Prostate gland (tissue), 2 donors: ENCODE measurements at regions not wholly inside any gene's neighbourhood (a gene's known extent, or its start where the extent isn't known, plus 50 kb on each side); places are given as distances from the start of the nearest gene placed in this dataset.

ENCODE experiments used
- DNase-seq: peaks from one replicate; pipeline ENCODE4 v3.0.0-alpha.2; 2019; ENCODE audit warnings: low spot score
- H3K27ac ChIP-seq, 2 donors: fragments of 200-600 bp; sonication (generic); 2 replicates each; pipeline ENCODE4 v1.5.1; 2017 to 2019
- H3K27me3 ChIP-seq: fragments of 200-600 bp; sonication (generic); replicated peaks from 2 replicates; pipeline ENCODE4 v1.5.1; 2019; ENCODE audit not compliant: insufficient read depth
- H3K36me3 ChIP-seq, 2 donors: fragments of 200-600 bp; sonication (generic); 1 replicate in 1 of 2; 2 replicates in 1 of 2; pipeline versions ENCODE4 v1.5.1 to v1.8.1; 2017 to 2019
- H3K4me1 ChIP-seq: fragments of 200-600 bp; sonication (generic); replicated peaks from 2 replicates; pipeline ENCODE4 v1.5.1; 2019
- H3K4me3 ChIP-seq, 2 donors: fragments of 200-600 bp; sonication (generic); 2 replicates each; pipeline ENCODE4 v1.5.1; 2017 to 2019
- H3K9me3 ChIP-seq: fragments of 200-600 bp; sonication (generic); 2 replicates; pipeline ENCODE4 v1.5.1; 2017
- CTCF ChIP-seq, 4 experiments: fragments of 200-600 bp in 2 of 4; fragments of 450-650 bp in 2 of 4; sonication (generic) in 2 of 4; IDR thresholded peaks; 1 replicate in 3 of 4; 2 replicates in 1 of 4; pipeline ENCODE4 v1.5.1; 2016 to 2019; ENCODE audit warnings: antibody characterized with exemption in 4 of 4, mild to moderate bottlenecking in 2 of 4, moderate library complexity in 2 of 4
- POLR2A ChIP-seq: fragments of 450-650 bp; IDR thresholded peaks from one replicate; pipeline ENCODE4 v1.6.1; 2016; ENCODE audit warnings: antibody characterized with exemption, mild to moderate bottlenecking
- POLR2AphosphoS5 ChIP-seq: sonication (generic); formaldehyde crosslinking; IDR thresholded peaks from one replicate; pipeline ENCODE4 v1.6.1; 2017; ENCODE audit warnings: antibody characterized with exemption
- WGBS: methylation state at CpG from one replicate; pipeline ENCODE4 v1.1.5; 2018; 5-methylcytosine and 5-hydroxymethylcytosine counted together
- intact Hi-C: fragments of 100-400 bp; cut with DNase I; formaldehyde crosslinking; loops from one replicate; pipeline ENCODE4 v1.14.2; 2022

DNA sequence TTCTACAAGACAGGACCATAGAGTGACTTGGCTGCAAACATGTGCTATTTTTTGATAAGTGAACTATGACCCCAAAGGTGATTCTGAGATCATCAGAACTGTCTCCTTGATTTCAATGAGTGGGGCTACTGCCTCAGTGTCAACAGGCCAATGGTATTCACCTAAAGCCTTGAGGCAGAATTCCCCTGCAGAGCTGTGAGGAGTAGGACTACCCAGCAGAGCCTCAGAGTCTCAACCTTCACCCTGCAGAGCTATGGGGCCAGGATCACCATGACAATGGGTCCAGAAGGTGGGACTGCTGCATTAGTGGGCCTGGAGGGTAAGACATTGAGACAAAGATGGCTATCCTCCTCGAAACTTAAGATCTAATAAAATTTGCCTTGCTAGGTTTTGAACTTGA is 1668.2 kb upstream of the SLC39A10 start:
- TF ChIP-seq CTCF (IDR thresholded peaks at IDR 0.05) (no peak), POLR2A (no peak), POLR2AphosphoS5 (no peak)
- no peaks in the 10 kb centered on the region for H3K9me3 ChIP-seq
- no peak overlapping the region for H3K4me3 ChIP-seq
- DNase-seq: no peak
- H3K27ac ChIP-seq: no peak overlapping the region
- H3K36me3 ChIP-seq: no peaks in the 10 kb centered on the region
- no peaks in the 10 kb centered on the region for H3K4me1 ChIP-seq
- no peaks in the 10 kb centered on the region for H3K27me3 ChIP-seq
- intact Hi-C loops: no loop called here
- WGBS: 78% methylated on average over 1 of the region's 1 CpG

GRCh38 chr2:193985272-193985671 is 1671.8 kb upstream of the SLC39A10 start:
- H3K9me3 ChIP-seq: no peaks in the 10 kb centered on the region
- no peak overlapping the region for H3K4me3 ChIP-seq
- H3K36me3 ChIP-seq: no peaks in the 10 kb centered on the region
- no peak overlapping the region for H3K27ac ChIP-seq
- H3K4me1 ChIP-seq: no peaks in the 10 kb centered on the region
- intact Hi-C loops: no loop called here
- H3K27me3 ChIP-seq: no peaks in the 10 kb centered on the region
- TF ChIP-seq POLR2AphosphoS5 (no peak), CTCF (IDR thresholded peaks at IDR 0.05) (no peak), POLR2A (no peak)
- DNase-seq: no peak
- 88% methylated on average over 2 of the region's 2 CpGs for WGBS

- no peak for DNase-seq
- Histone ChIP-seq H3K9me3 (no peaks in the 10 kb centered on the region), H3K27ac (no peak overlapping the region), H3K27me3 (no peaks in the 10 kb centered on the region), H3K4me3 (no peak overlapping the region), H3K4me1 (no peaks in the 10 kb centered on the region), H3K36me3 (no peaks in the 10 kb centered on the region)
- intact Hi-C loops: no loop called here
- TF ChIP-seq POLR2AphosphoS5 (no peak), POLR2A (no peak), CTCF (IDR thresholded peaks at IDR 0.05) (no peak)
- WGBS: 73% methylated on average over 4 of the region's 4 CpGs
Measured at GRCh38 chr2:193980599-193980998, 1676.4 kb upstream of the SLC39A10 start.

DNA sequence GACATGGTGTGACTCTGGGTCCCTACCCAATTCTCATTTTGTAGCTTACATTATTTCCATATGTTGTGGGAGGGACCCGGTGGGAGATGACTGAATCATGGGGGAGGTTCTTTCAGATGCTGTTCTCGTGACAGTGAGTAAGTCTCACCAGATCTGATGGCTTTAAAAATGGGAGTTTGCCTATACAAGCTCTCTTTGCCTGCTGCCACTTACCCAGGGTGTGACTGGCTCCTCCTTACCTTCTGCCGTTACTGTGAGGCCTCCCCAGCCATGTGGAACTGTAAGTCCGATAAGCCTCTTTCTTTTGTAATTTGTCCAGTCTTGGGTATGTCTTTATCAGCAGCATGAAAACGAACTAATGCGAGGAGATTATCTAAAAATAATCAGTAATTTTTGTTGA is 1683.2 kb upstream of the SLC39A10 start:
- Histone ChIP-seq H3K4me3 (no peak overlapping the region), H3K4me1 (no peaks in the 10 kb centered on the region), H3K36me3 (no peaks in the 10 kb centered on the region), H3K27me3 (no peaks in the 10 kb centered on the region), H3K27ac (no peak overlapping the region), H3K9me3 (no peaks in the 10 kb centered on the region)
- no peak for DNase-seq
- TF ChIP-seq POLR2A: no peak
- TF ChIP-seq CTCF (IDR thresholded peaks at IDR 0.05): no peak
- TF ChIP-seq POLR2AphosphoS5: no peak
- intact Hi-C loops: no loop called here
- WGBS: 84% methylated on average over 6 of the region's 6 CpGs

DNA sequence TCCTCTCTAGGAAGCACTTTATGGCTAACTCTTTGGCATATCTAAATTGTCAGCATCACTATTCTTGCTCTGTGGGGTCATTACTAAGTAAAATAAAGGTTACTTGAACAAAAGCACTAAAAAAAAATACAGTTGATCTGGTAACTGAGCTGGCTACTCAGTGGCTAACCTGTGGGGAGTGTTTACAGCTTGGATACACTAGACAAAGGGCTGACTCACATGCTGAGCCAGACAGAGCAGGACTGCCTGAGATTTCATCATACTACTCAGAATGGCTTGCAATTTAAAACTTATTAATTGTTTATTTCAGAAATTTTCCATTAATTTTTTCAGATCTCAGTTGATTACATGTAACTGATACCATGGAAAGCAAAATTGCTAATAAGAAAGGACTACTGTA is 1690.4 kb upstream of the SLC39A10 start:
- DNase-seq: no peak
- TF ChIP-seq CTCF (IDR thresholded peaks at IDR 0.05) (no peak), POLR2A (no peak), POLR2AphosphoS5 (no peak)
- no peak overlapping the region for H3K4me3 ChIP-seq
- no peaks in the 10 kb centered on the region for H3K9me3 ChIP-seq
- intact Hi-C loops: no loop called here
- H3K27ac ChIP-seq: no peak overlapping the region
- H3K27me3 ChIP-seq: no peaks in the 10 kb centered on the region
- H3K4me1 ChIP-seq: no peaks in the 10 kb centered on the region
- no peaks in the 10 kb centered on the region for H3K36me3 ChIP-seq
